ENCODE measurements at regions not wholly inside any gene's neighbourhood (a gene's known extent, or its start where the extent isn't known, plus 50 kb on each side); places are given as distances from the start of the nearest gene placed in this dataset.

GRCh38 chr3:106339551-106339950 lies 470.7 kb upstream of the CBLB start:
- no peak overlapping the region for H3K9ac ChIP-seq (ENCODE audit: low read depth in 1 of 2, low read length in 2 of 2)

GRCh38 chr3:106341087-106341486 lies 472.3 kb upstream of the CBLB start:
- Histone ChIP-seq H3K36me3 (ENCODE audit: control insufficient read depth in 4 of 4, insufficient read depth in 3 of 4, low read depth in 1 of 4, low read length in 3 of 4) (no peaks in the 10 kb centered on the region), H3K4me1 (ENCODE audit: control insufficient read depth in 4 of 4, insufficient read depth in 4 of 4, low read length in 3 of 4) (no peaks in the 10 kb centered on the region), H3K9ac (ENCODE audit: low read depth in 1 of 2, low read length in 2 of 2) (no peak overlapping the region), H3K9me3 (ENCODE audit: control insufficient read depth in 4 of 4, low read length in 3 of 4) (no peaks in the 10 kb centered on the region), H3K4me3 (ENCODE audit: low read depth in 1 of 3, low read length in 3 of 3) (no peak overlapping the region), H3K27me3 (ENCODE audit: control insufficient read depth in 4 of 4, insufficient read depth in 4 of 4, low read length in 3 of 4) (no peaks in the 10 kb centered on the region), H3K27ac (ENCODE audit: low read depth in 1 of 2, low read length in 2 of 2) (no peak overlapping the region)
- 75% methylated on average over 6 of the region's 6 CpGs for WGBS
- TF ChIP-seq HNF4A (conservative IDR thresholded peaks at IDR 0.05) (no peak), RXRA (IDR thresholded peaks at IDR 0.05) (no peak), NR2F2 (IDR thresholded peaks at IDR 0.05) (no peak), JUND (IDR thresholded peaks at IDR 0.05) (no peak), EGR1 (IDR thresholded peaks at IDR 0.05; ENCODE audit: low read depth in 2 of 2) (no peak), ATF3 (IDR thresholded peaks at IDR 0.05) (no peak), YY1 (IDR thresholded peaks at IDR 0.05) (no peak), REST (IDR thresholded peaks at IDR 0.05) (no peak), RAD21 (IDR thresholded peaks at IDR 0.05) (no peak), TAF1 (conservative IDR thresholded peaks at IDR 0.05) (no peak), FOXA1 (IDR thresholded peaks at IDR 0.05) (no peak), GABPA (IDR thresholded peaks at IDR 0.05 in 1 of 2, conservative IDR thresholded peaks at IDR 0.05 in 1 of 2) (no peak)
- DNase-seq (ENCODE audit: low spot score) = no peak

More at GRCh38 chr3:106339551-106339950, 470.7 kb upstream of the CBLB start:
- H3K27me3 ChIP-seq (ENCODE audit: control insufficient read depth in 4 of 4, insufficient read depth in 4 of 4, low read length in 3 of 4) = no peaks in the 10 kb centered on the region
- no peaks in the 10 kb centered on the region for H3K9me3 ChIP-seq (ENCODE audit: control insufficient read depth in 4 of 4, low read length in 3 of 4)
- DNase-seq (ENCODE audit: low spot score) = no peak
- H3K27ac ChIP-seq (ENCODE audit: low read depth in 1 of 2, low read length in 2 of 2) = no peak overlapping the region
- no peak overlapping the region for H3K4me3 ChIP-seq (ENCODE audit: low read depth in 1 of 3, low read length in 3 of 3)
- no peaks in the 10 kb centered on the region for H3K4me1 ChIP-seq (ENCODE audit: control insufficient read depth in 4 of 4, insufficient read depth in 4 of 4, low read length in 3 of 4)
- WGBS = 83% methylated on average over 5 of the region's 5 CpGs
- TF ChIP-seq CTCF (IDR thresholded peaks at IDR 0.05; ENCODE audit: low read depth, low read length, missing input control) (no peak), FOXA1 (IDR thresholded peaks at IDR 0.05) (no peak), RAD21 (IDR thresholded peaks at IDR 0.05) (no peak)
- H3K36me3 ChIP-seq (ENCODE audit: control insufficient read depth in 4 of 4, insufficient read depth in 3 of 4, low read depth in 1 of 4, low read length in 3 of 4) = no peaks in the 10 kb centered on the region

- 82% methylated on average over 8 of the region's 8 CpGs for WGBS
- H3K9ac ChIP-seq (ENCODE audit: low read depth in 1 of 2, low read length in 2 of 2) = no peak overlapping the region
- no peaks in the 10 kb centered on the region for H3K27me3 ChIP-seq (ENCODE audit: control insufficient read depth in 4 of 4, insufficient read depth in 4 of 4, low read length in 3 of 4)
- H3K4me1 ChIP-seq (ENCODE audit: control insufficient read depth in 4 of 4, insufficient read depth in 4 of 4, low read length in 3 of 4) = no peaks in the 10 kb centered on the region
- H3K36me3 ChIP-seq (ENCODE audit: control insufficient read depth in 4 of 4, insufficient read depth in 3 of 4, low read depth in 1 of 4, low read length in 3 of 4) = no peaks in the 10 kb centered on the region
- H3K9me3 ChIP-seq (ENCODE audit: control insufficient read depth in 4 of 4, low read length in 3 of 4) = no peaks in the 10 kb centered on the region
- H3K27ac ChIP-seq (ENCODE audit: low read depth in 1 of 2, low read length in 2 of 2) = no peak overlapping the region
- DNase-seq (ENCODE audit: low spot score) = no peak
- no peak overlapping the region for H3K4me3 ChIP-seq (ENCODE audit: low read depth in 1 of 3, low read length in 3 of 3)
- TF ChIP-seq NR2F2 (IDR thresholded peaks at IDR 0.05) (no peak), ATF3 (IDR thresholded peaks at IDR 0.05) (no peak), CTCF (IDR thresholded peaks at IDR 0.05; ENCODE audit: low read depth, low read length, missing input control) (no peak), YY1 (IDR thresholded peaks at IDR 0.05) (no peak), EGR1 (IDR thresholded peaks at IDR 0.05; ENCODE audit: low read depth in 2 of 2) (no peak), REST (IDR thresholded peaks at IDR 0.05) (no peak), HNF4A (conservative IDR thresholded peaks at IDR 0.05) (no peak), TAF1 (conservative IDR thresholded peaks at IDR 0.05) (no peak)
These were observed 472.9 kb upstream of the CBLB start for GRCh38 chr3:106341586-106342162.

All from liver (tissue), 8 donors.